MCF 10A (cell line): ENCODE measurements at regions not wholly inside any gene's neighbourhood (a gene's known extent, or its start where the extent isn't known, plus 50 kb on each side); places are given as distances from the start of the nearest gene placed in this dataset.
"Not testable (repeated sequence)": the region's sequence is repeated elsewhere in the genome, so short reads cannot be mapped to it uniquely, and the experiment has no call there.

ENCODE experiments used
- BruUV-seq: library from RNA; stranded (reverse); fragments of 400-500 nt; replicated peaks from 2 replicates; lab custom pipeline; 2021; lab: Mats Ljungman, UMichigan
- CTCF ChIA-PET: fragments of 300-600 bp; sonication (Branson Sonifier 250); formaldehyde crosslinking; extraction: SDS; loops from one replicate; lab custom pipeline; 2021; ENCODE audit warnings: antibody characterized with exemption, inconsistent platforms; lab: Yijun Ruan, JAX
- POLR2A ChIA-PET: fragments of 300-600, 350-650 bp; sonication (Branson Sonifier 250); formaldehyde crosslinking; extraction: SDS; loops from one replicate; lab custom pipeline; 2020; ENCODE audit warnings: antibody characterized with exemption, inconsistent platforms; lab: Yijun Ruan, JAX
- DNase-seq: peaks from one replicate; pipeline ENCODE4 v3.0.0-alpha.2; 2018; ENCODE audit not compliant: unreplicated experiment
- H3K27ac Mint-ChIP-seq: one replicate; pipeline ENCODE4 v1.8.0; 2022; ENCODE audit warnings: mild to moderate bottlenecking, low read depth, mixed read lengths; ENCODE audit not compliant: unreplicated experiment
- H3K27me3 Mint-ChIP-seq: one replicate; pipeline ENCODE4 v1.8.0; 2022; ENCODE audit warnings: mixed read lengths; ENCODE audit not compliant: insufficient read depth, unreplicated experiment
- H3K36me3 Mint-ChIP-seq: one replicate; pipeline ENCODE4 v1.8.0; 2022; ENCODE audit warnings: mild to moderate bottlenecking, moderate library complexity, mixed read lengths; ENCODE audit not compliant: insufficient read depth, unreplicated experiment
- H3K4me1 Mint-ChIP-seq: one replicate; pipeline ENCODE4 v1.8.0; 2022; ENCODE audit warnings: mixed read lengths; ENCODE audit not compliant: insufficient read depth, unreplicated experiment
- H3K4me3 Mint-ChIP-seq: one replicate; pipeline ENCODE4 v1.8.0; 2022; ENCODE audit warnings: mild to moderate bottlenecking, moderate library complexity, mixed read lengths; ENCODE audit not compliant: unreplicated experiment
- H3K9me3 Mint-ChIP-seq: one replicate; pipeline ENCODE4 v1.8.0; 2022; ENCODE audit warnings: mixed read lengths; ENCODE audit not compliant: unreplicated experiment
- CTCF ChIP-seq: fragments of 200-600 bp; IDR thresholded peaks from one replicate; pipeline ENCODE4 v1.8.0; 2022; ENCODE audit warnings: antibody characterized with exemption, mild to moderate bottlenecking; ENCODE audit not compliant: unreplicated experiment
- intact Hi-C: fragments of 100-400 bp; cut with micrococcal nuclease; formaldehyde crosslinking; loops from 2 replicates; pipeline ENCODE4 v1.14.1; 2022

- no TSS peak for BruUV-seq
- no peaks in the 10 kb centered on the region for H3K4me1 Mint-ChIP-seq
- no peak overlapping the region for H3K4me3 Mint-ChIP-seq
- no peak overlapping the region for H3K27ac Mint-ChIP-seq
- peaks cover 5% of the 10 kb centered on the region for H3K36me3 Mint-ChIP-seq
- intact Hi-C loops = no loop called here
- ChIA-PET POLR2A (no interaction called here), CTCF (no interaction called here)
- peaks cover 19% of the 10 kb centered on the region for H3K27me3 Mint-ChIP-seq
- no peak for DNase-seq
- H3K9me3 Mint-ChIP-seq = peaks cover 18% of the 10 kb centered on the region
- no peak for TF ChIP-seq CTCF
Observed at GRCh38 chr9:134530724-134531123, 110.9 kb upstream of the COL5A1 start.

GRCh38 chr9:134531220-134531970, 110.2 kb upstream of the COL5A1 start:
- intact Hi-C loops = no loop called here
- peaks cover 5% of the 10 kb centered on the region for H3K36me3 Mint-ChIP-seq
- POLR2A ChIA-PET = no interaction called here

GRCh38 chr9:134532084-134532483, 109.5 kb upstream of the COL5A1 start:
- intact Hi-C loops = no loop called here

More at GRCh38 chr9:134531220-134531970, 110.2 kb upstream of the COL5A1 start:
- TF ChIP-seq CTCF = no peak
- BruUV-seq = no TSS peak
- peaks cover 6% of the 10 kb centered on the region for H3K4me1 Mint-ChIP-seq
- no peak overlapping the region for H3K4me3 Mint-ChIP-seq
- CTCF ChIA-PET = no interaction called here
- H3K27me3 Mint-ChIP-seq = peaks cover 12% of the 10 kb centered on the region
- peaks cover 18% of the 10 kb centered on the region for H3K9me3 Mint-ChIP-seq
- DNase-seq = no peak
- no peak overlapping the region for H3K27ac Mint-ChIP-seq

GRCh38 chr9:134532661-134533060, 108.9 kb upstream of the COL5A1 start:
- H3K36me3 Mint-ChIP-seq, BruUV-seq, H3K4me3 Mint-ChIP-seq, CTCF ChIA-PET, POLR2A ChIA-PET, H3K27ac Mint-ChIP-seq, DNase-seq, intact Hi-C loops, H3K27me3 Mint-ChIP-seq: not testable (repeated sequence)
- Mint-ChIP-seq H3K9me3 (peaks cover 18% of the 10 kb centered on the region), H3K4me1 (peaks cover 11% of the 10 kb centered on the region)

More at GRCh38 chr9:134532084-134532483, 109.5 kb upstream of the COL5A1 start:
- H3K4me3 Mint-ChIP-seq = no peak overlapping the region
- no peak overlapping the region for H3K27ac Mint-ChIP-seq
- H3K9me3 Mint-ChIP-seq = peaks cover 18% of the 10 kb centered on the region
- H3K36me3 Mint-ChIP-seq = peaks cover 5% of the 10 kb centered on the region
- no TSS peak for BruUV-seq
- H3K4me1 Mint-ChIP-seq = peaks cover 11% of the 10 kb centered on the region
- ChIA-PET POLR2A (no interaction called here), CTCF (no interaction called here)
- TF ChIP-seq CTCF = no peak
- H3K27me3 Mint-ChIP-seq = peaks cover 5% of the 10 kb centered on the region
- DNase-seq = no peak
